ENCODE measurements at regions not wholly inside any gene's neighbourhood (a gene's known extent, or its start where the extent isn't known, plus 50 kb on each side); places are given as distances from the start of the nearest gene placed in this dataset.

DNA sequence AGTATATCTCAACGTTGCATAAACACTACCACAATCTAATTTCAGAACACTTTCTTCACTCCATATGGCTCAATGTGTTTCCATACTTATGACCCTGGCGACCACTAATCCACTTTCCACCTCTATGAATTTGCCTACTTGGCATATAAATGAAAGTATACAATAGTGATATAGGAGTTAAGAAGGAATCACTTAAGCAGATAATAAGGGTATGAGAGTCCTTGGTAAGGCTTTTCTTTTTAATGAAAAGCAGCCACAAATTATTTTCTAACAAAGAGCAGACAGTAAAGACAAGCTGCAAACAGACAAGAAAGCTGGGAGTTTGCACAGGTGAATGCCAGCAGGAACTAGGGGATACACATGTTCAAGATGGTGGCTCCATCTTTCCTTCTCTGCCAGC, 615.1 kb upstream of the NUDT12 start:
- TF ChIP-seq EZH2 (IDR thresholded peaks at IDR 0.05), result no peak
- TF ChIP-seq POLR2AphosphoS5 (IDR thresholded peaks at IDR 0.05; ENCODE audit: borderline replicate concordance, low read depth, low read length), result no peak
- TF ChIP-seq FOXP2 (optimal IDR thresholded peaks at IDR 0.05; ENCODE audit: control extremely low read depth, extremely low read length, insufficient read depth), result no peak

Measured in SK-N-MC (cell line).